GM12873 (cell line): ENCODE measurements at regions not wholly inside any gene's neighbourhood (a gene's known extent, or its start where the extent isn't known, plus 50 kb on each side); places are given as distances from the start of the nearest gene placed in this dataset.

Experiments used
- CTCF ChIP-seq: IDR thresholded peaks from 2 replicates; pipeline ENCODE4 v1.5.1; 2012; ENCODE audit warnings: low read depth, mild to moderate bottlenecking, moderate library complexity, low read length, control low read depth; ENCODE audit not compliant: insufficient read depth; ENCODE audit errors: missing control alignments

- TF ChIP-seq CTCF = no peak
These were observed 236.1 kb downstream of the MIAT start for GRCh38 chr22:26893173-26894110.

- no peak for TF ChIP-seq CTCF
These were observed 237.0 kb downstream of the MIAT start for GRCh38 chr22:26894362-26894761.

- TF ChIP-seq CTCF = no peak
These were observed 237.5 kb downstream of the MIAT start for GRCh38 chr22:26894766-26895485.

GRCh38 chr22:26897384-26897783 is 240.0 kb downstream of the MIAT start:
- no peak for TF ChIP-seq CTCF

- TF ChIP-seq CTCF = no peak
These were observed 241.7 kb downstream of the MIAT start for GRCh38 chr22:26898946-26899605.

GRCh38 chr22:26900787-26901186 is 243.4 kb downstream of the MIAT start:
- TF ChIP-seq CTCF = no peak

GRCh38 chr22:26901198-26901816 is 243.9 kb downstream of the MIAT start:
- TF ChIP-seq CTCF = no peak
